Tongue (tissue), 1 donor: ENCODE measurements at regions not wholly inside any gene's neighbourhood (a gene's known extent, or its start where the extent isn't known, plus 50 kb on each side); places are given as distances from the start of the nearest gene placed in this dataset.
"Not testable (repeated sequence)": the region's sequence is repeated elsewhere in the genome, so short reads cannot be mapped to it uniquely, and the experiment has no call there.

Experiments
- DNase-seq: peaks from one replicate; pipeline ENCODE4 v3.0.0-alpha.2; 2015

- peak; percentile 69 for DNase-seq
Measured at GRCh38 chr4:57410331-57411052, 300.3 kb upstream of the IGFBP7 start.

GRCh38 chr4:57405359-57405758, 295.2 kb upstream of the IGFBP7 start:
- no peak for DNase-seq

GRCh38 chr4:57404483-57404882, 294.3 kb upstream of the IGFBP7 start:
- no peak for DNase-seq

- no peak for DNase-seq
Measured at GRCh38 chr4:57403591-57403990, 293.4 kb upstream of the IGFBP7 start.

DNA sequence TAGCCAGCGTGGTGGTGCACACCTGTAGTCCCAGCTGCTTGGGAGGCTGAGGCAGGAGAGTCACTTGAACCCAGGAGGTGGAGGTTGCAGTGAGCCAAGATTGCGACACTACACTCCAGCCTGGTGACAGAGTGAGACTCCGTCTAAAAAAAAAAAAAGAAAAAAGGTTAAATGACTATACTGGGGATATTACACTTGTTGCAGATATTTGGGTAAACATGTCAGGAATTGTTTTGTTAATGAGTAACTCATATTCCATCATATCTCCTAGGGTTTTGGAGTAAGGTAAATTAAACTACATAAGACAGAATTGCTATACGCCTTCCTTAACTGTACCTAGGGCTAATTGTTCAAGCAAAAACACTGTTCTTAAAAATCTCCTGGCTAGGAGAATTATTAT, 291.4 kb upstream of the IGFBP7 start:
- no peak for DNase-seq

DNA sequence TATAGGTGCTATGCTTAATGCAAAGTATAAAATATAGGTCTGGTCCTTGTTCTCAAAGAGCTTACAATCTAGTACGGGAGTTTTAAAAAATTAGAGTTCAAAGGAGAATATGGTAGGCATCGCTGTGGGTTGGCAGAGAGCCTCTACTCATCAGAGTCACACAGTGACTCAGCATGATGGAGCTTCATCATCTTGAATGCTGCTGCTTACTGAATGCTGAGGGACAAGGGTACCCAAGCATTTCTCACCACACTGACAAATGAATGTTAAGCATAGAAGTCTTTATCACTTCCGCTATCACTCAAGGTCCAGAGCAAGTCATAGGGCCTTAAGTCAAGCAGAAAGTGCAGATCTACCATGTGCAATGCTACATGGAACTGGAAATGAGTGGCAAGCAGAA, 268.6 kb upstream of the IGFBP7 start:
- DNase-seq: no peak

DNA sequence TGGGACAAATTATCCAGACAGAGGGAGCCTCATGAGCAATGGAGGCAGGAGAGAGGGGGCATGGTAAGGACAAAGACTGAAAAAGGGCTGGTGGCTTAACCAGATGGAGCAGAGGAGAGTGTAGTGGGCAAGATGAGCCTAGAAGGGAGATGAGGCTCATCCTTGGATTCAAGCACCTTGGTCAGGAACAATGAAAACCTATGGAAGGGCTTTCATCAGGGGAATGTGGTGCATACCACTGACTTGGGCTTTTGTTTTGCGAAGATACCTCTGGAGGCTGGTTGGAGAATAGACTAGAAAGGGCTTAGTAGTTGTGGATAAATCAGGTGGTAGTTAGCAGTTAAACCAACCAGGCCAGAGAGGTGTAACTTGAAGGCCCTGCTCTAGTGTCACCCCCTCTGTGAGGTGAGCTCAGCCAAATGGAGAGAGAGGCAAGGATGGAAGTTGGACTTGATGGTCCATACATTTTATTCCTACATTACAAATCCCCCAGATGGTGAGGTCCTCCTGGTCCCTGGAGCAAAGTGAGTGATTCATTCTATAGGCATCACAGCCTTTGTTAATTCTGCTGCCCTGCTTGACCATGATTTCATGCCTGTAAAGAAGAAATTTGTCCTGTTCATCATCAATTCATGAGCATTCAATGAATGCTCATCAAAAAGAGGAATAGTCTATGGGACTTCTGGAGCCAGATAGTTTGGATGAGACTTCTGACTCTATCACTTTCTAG, 264.8 kb upstream of the IGFBP7 start:
- DNase-seq: no peak

- no peak for DNase-seq
Measured at GRCh38 chr4:57373991-57374390, 263.8 kb upstream of the IGFBP7 start.

DNA sequence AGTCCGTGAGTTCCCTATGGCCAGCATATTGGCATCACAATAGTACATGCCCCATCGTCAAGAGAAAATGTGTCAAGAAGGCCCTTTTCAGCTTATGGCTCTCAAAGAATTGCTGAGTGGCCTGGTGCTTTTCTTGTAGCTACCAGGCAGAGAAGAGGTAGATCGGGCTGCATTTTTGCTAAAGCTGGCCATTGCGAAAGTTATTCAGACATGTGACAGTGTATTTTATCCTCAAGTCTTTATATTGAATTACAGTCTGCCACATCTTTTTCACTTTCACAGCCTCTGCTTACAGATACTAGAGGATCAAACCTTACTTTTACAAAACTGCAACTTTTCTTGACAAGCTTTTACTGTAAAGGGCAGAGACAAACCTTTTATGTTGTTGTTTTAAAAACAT, 261.5 kb upstream of the IGFBP7 start:
- DNase-seq: no peak

DNA sequence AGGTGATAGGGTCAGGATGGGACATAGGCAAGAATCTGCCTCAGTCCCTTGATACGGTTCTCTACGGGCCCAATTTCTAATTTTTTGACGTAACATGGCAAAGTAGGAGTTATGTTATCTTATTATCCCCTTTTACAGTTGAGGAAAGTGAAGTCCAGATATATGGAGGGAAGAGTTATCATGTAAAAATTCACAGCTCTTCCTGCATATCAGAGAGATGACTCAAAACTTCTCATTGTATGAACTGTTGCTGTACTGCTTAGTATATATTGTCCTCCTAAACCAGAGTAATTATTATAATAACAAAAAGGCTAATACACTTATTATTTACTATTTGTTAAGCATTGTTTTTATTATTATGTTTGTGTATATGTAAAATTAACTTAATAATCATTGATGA, 260.5 kb upstream of the IGFBP7 start:
- DNase-seq: no peak

DNA sequence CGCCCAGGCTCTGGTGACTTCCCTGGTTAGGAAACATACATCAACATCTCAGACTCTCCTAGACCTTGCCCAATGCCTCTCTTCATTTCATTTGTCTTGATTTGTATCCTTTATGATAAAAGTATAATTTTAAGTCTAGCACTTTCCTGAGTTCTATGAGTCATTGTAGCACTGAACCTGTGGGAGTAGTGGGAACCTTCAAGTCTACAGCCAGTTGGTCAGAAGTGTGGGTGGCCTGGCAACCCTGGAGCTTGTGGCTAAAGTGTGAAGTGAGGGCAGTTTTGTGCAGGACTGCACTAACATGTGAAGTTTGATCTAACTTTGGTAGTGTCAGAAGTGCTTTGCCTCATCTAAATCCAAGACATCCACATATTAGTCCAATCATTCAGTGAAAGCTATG, 259.3 kb upstream of the IGFBP7 start:
- DNase-seq: no peak

DNA sequence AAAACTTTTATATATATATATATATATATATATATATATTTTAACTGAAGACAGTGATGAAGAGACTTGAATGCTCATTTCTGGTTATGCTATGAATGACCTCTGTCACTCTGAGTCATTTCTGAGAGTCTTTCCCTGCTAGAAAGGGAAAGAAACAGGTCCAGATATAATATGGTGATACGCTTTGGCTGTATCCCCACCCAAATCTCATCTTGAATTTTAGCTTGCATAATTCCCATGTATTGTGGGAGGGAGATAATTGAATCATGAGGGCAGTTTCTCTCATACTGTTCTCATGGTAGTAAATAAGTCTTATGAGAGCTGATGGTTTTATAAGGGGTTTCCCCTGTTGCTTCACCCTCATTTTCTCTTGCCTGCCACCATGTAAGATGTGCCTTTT, 254.1 kb upstream of the IGFBP7 start:
- no peak for DNase-seq

GRCh38 chr4:57363346-57363745, 253.2 kb upstream of the IGFBP7 start:
- DNase-seq: no peak

DNA sequence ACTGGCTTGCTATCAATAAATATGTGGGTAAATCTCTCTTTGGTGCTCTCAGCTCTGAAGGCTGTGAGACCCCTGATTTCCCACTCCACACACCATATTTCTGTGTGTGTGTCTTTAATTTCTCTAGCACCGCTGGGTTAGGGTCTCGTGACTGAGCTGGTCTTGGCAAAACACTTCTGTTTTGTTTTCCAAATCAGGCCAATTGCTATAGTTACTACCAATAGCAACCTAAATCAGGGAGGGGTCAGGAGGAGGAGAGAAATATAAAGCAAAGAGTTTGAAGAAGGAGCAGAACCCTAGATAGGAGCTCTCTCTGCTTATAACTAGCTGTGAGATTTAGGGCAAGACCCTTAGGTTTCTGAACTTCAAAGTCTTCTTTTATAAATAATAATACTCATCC, 250.5 kb upstream of the IGFBP7 start:
- no peak for DNase-seq

DNA sequence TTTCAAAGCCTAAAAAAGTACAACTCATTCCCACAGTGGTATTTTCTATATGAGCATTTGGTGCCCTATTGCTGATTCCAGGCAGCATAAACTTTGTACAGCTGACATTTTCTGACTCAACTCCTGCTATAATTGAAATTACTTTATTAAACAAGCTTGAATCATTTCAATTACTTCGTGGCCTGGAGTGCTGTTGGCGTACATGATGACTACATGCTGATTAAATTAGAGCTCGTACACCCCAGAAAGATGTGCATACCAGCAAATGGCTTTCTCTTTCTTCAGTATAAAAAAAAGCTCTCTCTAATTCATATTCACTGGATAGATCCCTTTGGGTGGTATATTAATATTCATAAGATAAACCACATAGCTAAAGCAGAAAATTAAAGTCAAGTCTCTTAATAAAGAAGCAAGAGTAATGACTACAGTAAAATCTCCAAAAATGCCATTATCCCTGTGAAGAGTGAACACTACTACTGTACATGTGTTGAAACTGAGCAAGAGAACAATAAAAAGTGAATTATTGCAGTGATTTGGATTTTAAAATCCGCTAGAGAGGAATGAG, 245.0 kb upstream of the IGFBP7 start:
- DNase-seq: no peak

GRCh38 chr4:57351731-57352130, 241.5 kb upstream of the IGFBP7 start:
- no peak for DNase-seq

DNA sequence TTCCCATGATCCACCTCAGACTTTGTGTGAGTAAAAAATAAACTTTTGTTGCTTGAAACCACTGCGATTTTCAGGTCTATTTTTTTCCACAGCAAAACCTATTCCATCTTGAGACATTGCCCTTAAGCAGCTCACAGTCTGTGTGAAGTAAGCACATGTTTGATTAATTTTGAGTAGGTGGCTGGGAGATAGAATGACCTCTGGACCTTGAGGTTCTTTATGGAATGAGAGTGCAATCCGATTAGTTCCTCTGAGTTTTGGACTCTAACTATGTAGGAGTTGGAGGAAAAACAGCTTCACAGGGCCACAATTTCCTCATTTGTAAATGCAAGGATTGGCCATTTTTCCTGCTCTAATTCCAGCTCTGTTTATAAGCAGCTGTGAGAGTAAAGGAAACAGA, 234.1 kb upstream of the IGFBP7 start:
- no peak for DNase-seq

GRCh38 chr4:57342411-57342810, 232.2 kb upstream of the IGFBP7 start:
- DNase-seq: no peak

DNA sequence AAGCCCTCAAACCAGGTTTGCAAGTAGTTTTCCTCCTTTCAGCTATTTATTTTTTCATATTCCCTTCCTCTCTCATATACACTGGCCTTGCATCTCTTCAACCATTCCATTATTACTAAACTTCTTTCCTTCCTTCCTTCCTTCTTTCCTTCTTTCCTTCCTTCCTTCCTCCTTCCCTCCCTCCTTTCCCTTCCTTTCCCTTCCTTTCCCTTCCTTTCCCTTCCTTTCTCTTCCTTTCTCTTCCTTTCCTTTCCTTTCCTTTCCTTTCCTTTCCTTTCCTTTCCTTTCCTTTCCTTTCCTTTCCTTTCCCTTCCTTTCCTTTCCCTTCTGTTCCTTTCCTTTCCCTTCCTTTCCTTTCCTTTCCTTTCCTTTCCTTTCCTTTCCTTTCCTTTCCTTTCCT, 228.7 kb upstream of the IGFBP7 start:
- not testable (repeated sequence) for DNase-seq

GRCh38 chr4:57333684-57334083, 223.5 kb upstream of the IGFBP7 start:
- DNase-seq: peak; percentile 6

DNA sequence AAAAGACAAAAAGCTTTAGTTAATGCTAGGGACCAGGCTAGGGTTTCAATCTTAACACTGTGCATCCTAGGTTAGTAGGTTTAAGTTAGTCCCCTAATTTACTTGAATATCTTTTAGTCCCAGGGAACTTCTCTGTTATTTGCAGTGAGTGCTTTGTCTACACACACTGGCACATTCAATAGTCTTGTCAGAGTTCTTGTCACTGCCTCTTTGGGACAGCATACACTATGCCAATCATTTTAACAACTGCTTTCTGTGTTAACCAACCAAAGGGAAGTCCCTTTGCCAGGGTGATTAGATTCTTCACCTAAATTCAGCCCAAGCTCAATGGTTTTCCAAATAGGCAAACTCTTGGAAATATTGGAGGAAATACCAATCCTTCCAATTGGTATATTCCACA, 221.8 kb upstream of the IGFBP7 start:
- no peak for DNase-seq

DNA sequence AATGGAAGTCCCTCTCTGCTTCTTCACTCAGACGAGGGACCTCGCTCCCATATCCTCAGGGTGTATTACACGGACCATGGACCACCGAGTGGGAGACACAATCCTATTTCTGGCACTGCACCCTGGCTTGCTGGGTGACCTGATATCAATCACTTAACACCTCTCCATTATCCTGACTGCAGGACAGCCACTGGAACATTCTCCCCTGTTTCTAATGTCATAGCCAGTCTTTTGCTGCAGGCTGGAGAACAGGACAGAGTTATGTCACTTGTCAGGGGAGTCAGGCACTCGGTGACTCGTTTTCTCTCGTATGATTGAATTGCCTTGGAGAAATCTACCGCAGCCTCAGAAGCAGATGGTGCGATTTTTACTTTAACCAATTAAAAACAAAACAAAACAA, 219.1 kb upstream of the IGFBP7 start:
- DNase-seq: no peak

- peak; percentile 20 for DNase-seq
Measured at GRCh38 chr4:57324673-57325307, 214.6 kb upstream of the IGFBP7 start.
